ENCODE measurements at regions not wholly inside any gene's neighbourhood (a gene's known extent, or its start where the extent isn't known, plus 50 kb on each side); places are given as distances from the start of the nearest gene placed in this dataset.

- H3K9ac ChIP-seq (ENCODE audit: low read depth, low read length): no peak overlapping the region
- H3K9me3 ChIP-seq (ENCODE audit: insufficient read depth, low read depth, low read length): no peaks in the 10 kb centered on the region
- H3K4me3 ChIP-seq (ENCODE audit: low read length): no peak overlapping the region
- H3K27me3 ChIP-seq (ENCODE audit: insufficient read depth, low read length): no peaks in the 10 kb centered on the region
- H3K4me1 ChIP-seq (ENCODE audit: insufficient read depth, low read length): peaks cover 3% of the 10 kb centered on the region; the same call in 1 of the 2 replicates
- H3K36me3 ChIP-seq (ENCODE audit: insufficient read depth, low read depth, low read length): no peaks in the 10 kb centered on the region
- H3K27ac ChIP-seq (ENCODE audit: low read length): no peak overlapping the region
Observed at GRCh38 chr5:61640179-61641021, 308.3 kb downstream of the ZSWIM6 start.

- no peak overlapping the region for H3K9ac ChIP-seq (ENCODE audit: low read depth, low read length)
- H3K36me3 ChIP-seq (ENCODE audit: insufficient read depth, low read depth, low read length): no peaks in the 10 kb centered on the region
- H3K9me3 ChIP-seq (ENCODE audit: insufficient read depth, low read depth, low read length): no peaks in the 10 kb centered on the region
- H3K4me3 ChIP-seq (ENCODE audit: low read length): no peak overlapping the region
- H3K27me3 ChIP-seq (ENCODE audit: insufficient read depth, low read length): no peaks in the 10 kb centered on the region
- peaks cover 3% of the 10 kb centered on the region; the same call in 1 of the 2 replicates for H3K4me1 ChIP-seq (ENCODE audit: insufficient read depth, low read length)
- H3K27ac ChIP-seq (ENCODE audit: low read length): no peak overlapping the region
Observed at GRCh38 chr5:61641748-61642565, 309.9 kb downstream of the ZSWIM6 start.

GRCh38 chr5:61647672-61648071, 315.6 kb downstream of the ZSWIM6 start:
- Histone ChIP-seq H3K36me3 (ENCODE audit: insufficient read depth, low read depth, low read length) (no peaks in the 10 kb centered on the region), H3K4me3 (ENCODE audit: low read length) (no peak overlapping the region), H3K27ac (ENCODE audit: low read length) (no peak overlapping the region), H3K9me3 (ENCODE audit: insufficient read depth, low read depth, low read length) (no peaks in the 10 kb centered on the region), H3K4me1 (ENCODE audit: insufficient read depth, low read length) (no peaks in the 10 kb centered on the region), H3K9ac (ENCODE audit: low read depth, low read length) (no peak overlapping the region), H3K27me3 (ENCODE audit: insufficient read depth, low read length) (no peaks in the 10 kb centered on the region)

- H3K36me3 ChIP-seq (ENCODE audit: insufficient read depth, low read depth, low read length): no peaks in the 10 kb centered on the region
- H3K9me3 ChIP-seq (ENCODE audit: insufficient read depth, low read depth, low read length): no peaks in the 10 kb centered on the region
- no peaks in the 10 kb centered on the region for H3K27me3 ChIP-seq (ENCODE audit: insufficient read depth, low read length)
- no peak overlapping the region for H3K27ac ChIP-seq (ENCODE audit: low read length)
- no peak overlapping the region for H3K9ac ChIP-seq (ENCODE audit: low read depth, low read length)
- H3K4me1 ChIP-seq (ENCODE audit: insufficient read depth, low read length): no peaks in the 10 kb centered on the region
- no peak overlapping the region for H3K4me3 ChIP-seq (ENCODE audit: low read length)
Observed at GRCh38 chr5:61649231-61649630, 317.2 kb downstream of the ZSWIM6 start.

GRCh38 chr5:61649971-61650370, 317.9 kb downstream of the ZSWIM6 start:
- Histone ChIP-seq H3K4me3 (ENCODE audit: low read length) (no peak overlapping the region), H3K36me3 (ENCODE audit: insufficient read depth, low read depth, low read length) (no peaks in the 10 kb centered on the region)

GRCh38 chr5:61650661-61651060, 318.6 kb downstream of the ZSWIM6 start:
- Histone ChIP-seq H3K36me3 (ENCODE audit: insufficient read depth, low read depth, low read length) (no peaks in the 10 kb centered on the region), H3K9me3 (ENCODE audit: insufficient read depth, low read depth, low read length) (no peaks in the 10 kb centered on the region), H3K27me3 (ENCODE audit: insufficient read depth, low read length) (no peaks in the 10 kb centered on the region), H3K27ac (ENCODE audit: low read length) (no peak overlapping the region), H3K9ac (ENCODE audit: low read depth, low read length) (no peak overlapping the region), H3K4me3 (ENCODE audit: low read length) (no peak overlapping the region), H3K4me1 (ENCODE audit: insufficient read depth, low read length) (no peaks in the 10 kb centered on the region)

More at GRCh38 chr5:61649971-61650370, 317.9 kb downstream of the ZSWIM6 start:
- no peaks in the 10 kb centered on the region for H3K4me1 ChIP-seq (ENCODE audit: insufficient read depth, low read length)
- no peaks in the 10 kb centered on the region for H3K9me3 ChIP-seq (ENCODE audit: insufficient read depth, low read depth, low read length)
- H3K9ac ChIP-seq (ENCODE audit: low read depth, low read length): no peak overlapping the region
- no peak overlapping the region for H3K27ac ChIP-seq (ENCODE audit: low read length)
- H3K27me3 ChIP-seq (ENCODE audit: insufficient read depth, low read length): no peaks in the 10 kb centered on the region

GRCh38 chr5:61651195-61651594, 319.1 kb downstream of the ZSWIM6 start:
- H3K9ac ChIP-seq (ENCODE audit: low read depth, low read length): no peak overlapping the region
- no peak overlapping the region for H3K27ac ChIP-seq (ENCODE audit: low read length)

GRCh38 chr5:61652916-61653315, 320.9 kb downstream of the ZSWIM6 start:
- H3K9me3 ChIP-seq (ENCODE audit: insufficient read depth, low read depth, low read length): no peaks in the 10 kb centered on the region
- no peaks in the 10 kb centered on the region for H3K27me3 ChIP-seq (ENCODE audit: insufficient read depth, low read length)
- no peaks in the 10 kb centered on the region for H3K4me1 ChIP-seq (ENCODE audit: insufficient read depth, low read length)
- H3K36me3 ChIP-seq (ENCODE audit: insufficient read depth, low read depth, low read length): no peaks in the 10 kb centered on the region
- H3K27ac ChIP-seq (ENCODE audit: low read length): no peak overlapping the region
- no peak overlapping the region for H3K4me3 ChIP-seq (ENCODE audit: low read length)
- no peak overlapping the region for H3K9ac ChIP-seq (ENCODE audit: low read depth, low read length)

More at GRCh38 chr5:61651195-61651594, 319.1 kb downstream of the ZSWIM6 start:
- Histone ChIP-seq H3K4me1 (ENCODE audit: insufficient read depth, low read length) (no peaks in the 10 kb centered on the region), H3K27me3 (ENCODE audit: insufficient read depth, low read length) (no peaks in the 10 kb centered on the region), H3K9me3 (ENCODE audit: insufficient read depth, low read depth, low read length) (no peaks in the 10 kb centered on the region), H3K36me3 (ENCODE audit: insufficient read depth, low read depth, low read length) (no peaks in the 10 kb centered on the region), H3K4me3 (ENCODE audit: low read length) (no peak overlapping the region)

GRCh38 chr5:61653807-61654580, 321.9 kb downstream of the ZSWIM6 start:
- Histone ChIP-seq H3K27me3 (ENCODE audit: insufficient read depth, low read length) (no peaks in the 10 kb centered on the region), H3K4me1 (ENCODE audit: insufficient read depth, low read length) (peaks cover 4% of the 10 kb centered on the region; the same call in 1 of the 2 replicates), H3K4me3 (ENCODE audit: low read length) (no peak overlapping the region), H3K9me3 (ENCODE audit: insufficient read depth, low read depth, low read length) (no peaks in the 10 kb centered on the region), H3K27ac (ENCODE audit: low read length) (no peak overlapping the region), H3K9ac (ENCODE audit: low read depth, low read length) (no peak overlapping the region), H3K36me3 (ENCODE audit: insufficient read depth, low read depth, low read length) (no peaks in the 10 kb centered on the region)

- no peaks in the 10 kb centered on the region for H3K36me3 ChIP-seq (ENCODE audit: insufficient read depth, low read depth, low read length)
- H3K27ac ChIP-seq (ENCODE audit: low read length): no peak overlapping the region
- peaks cover 6% of the 10 kb centered on the region; the same call in 1 of the 2 replicates for H3K27me3 ChIP-seq (ENCODE audit: insufficient read depth, low read length)
- H3K4me3 ChIP-seq (ENCODE audit: low read length): no peak overlapping the region
- peaks cover 12% of the 10 kb centered on the region; the same call in 1 of the 2 replicates for H3K4me1 ChIP-seq (ENCODE audit: insufficient read depth, low read length)
- no peak overlapping the region for H3K9ac ChIP-seq (ENCODE audit: low read depth, low read length)
- no peaks in the 10 kb centered on the region for H3K9me3 ChIP-seq (ENCODE audit: insufficient read depth, low read depth, low read length)
Observed at GRCh38 chr5:61654876-61655275, 322.8 kb downstream of the ZSWIM6 start.

GRCh38 chr5:61657010-61657409, 325.0 kb downstream of the ZSWIM6 start:
- Histone ChIP-seq H3K27ac (ENCODE audit: low read length) (no peak overlapping the region), H3K36me3 (ENCODE audit: insufficient read depth, low read depth, low read length) (no peaks in the 10 kb centered on the region), H3K9me3 (ENCODE audit: insufficient read depth, low read depth, low read length) (no peaks in the 10 kb centered on the region), H3K27me3 (ENCODE audit: insufficient read depth, low read length) (peaks cover 18% of the 10 kb centered on the region), H3K9ac (ENCODE audit: low read depth, low read length) (no peak overlapping the region), H3K4me3 (ENCODE audit: low read length) (no peak overlapping the region), H3K4me1 (ENCODE audit: insufficient read depth, low read length) (peaks cover 12% of the 10 kb centered on the region; the same call in 1 of the 2 replicates)

All from iPS-20b (cell line).